HTR-8/SVneo (cell line): ENCODE measurements at regions not wholly inside any gene's neighbourhood (a gene's known extent, or its start where the extent isn't known, plus 50 kb on each side); places are given as distances from the start of the nearest gene placed in this dataset.
"Not testable (repeated sequence)": the region's sequence is repeated elsewhere in the genome, so short reads cannot be mapped to it uniquely, and the experiment has no call there.

Experiments used
- DNase-seq: peaks from one replicate; pipeline ENCODE4 v3.0.0; 2011; ENCODE audit warnings: low spot score, mixed read lengths; ENCODE audit not compliant: insufficient read length
- FAIRE-seq: peaks from 2 replicates; lab custom pipeline; 2011; peaks lifted over from hg19 to GRCh38; lab: Jason Lieb, UNC

DNA sequence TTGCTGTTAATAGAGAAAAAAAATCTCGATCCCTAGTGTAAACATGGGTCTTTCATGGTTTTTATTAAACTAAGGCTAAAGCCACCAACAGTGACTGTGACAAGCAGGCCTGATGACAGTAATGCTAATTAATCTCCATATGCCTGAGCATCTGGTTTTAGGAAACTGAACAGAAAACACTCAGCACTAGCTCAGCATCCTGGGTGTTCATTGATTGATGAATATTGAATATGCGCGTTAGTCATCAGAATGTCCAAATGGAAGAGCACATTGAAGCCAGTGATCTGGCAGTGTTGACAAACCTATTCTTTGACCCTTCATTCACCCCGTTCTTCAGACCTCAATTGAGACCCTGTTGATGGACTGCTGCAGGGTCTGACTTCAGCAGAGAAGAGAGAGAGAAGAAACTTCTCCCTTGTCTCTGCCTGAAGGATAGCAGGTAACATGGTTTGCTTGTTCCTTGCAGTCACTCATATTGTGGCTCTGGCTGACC lies 283.8 kb downstream of the RDH14 start:
- FAIRE-seq (no peak), DNase-seq (no peak)

DNA sequence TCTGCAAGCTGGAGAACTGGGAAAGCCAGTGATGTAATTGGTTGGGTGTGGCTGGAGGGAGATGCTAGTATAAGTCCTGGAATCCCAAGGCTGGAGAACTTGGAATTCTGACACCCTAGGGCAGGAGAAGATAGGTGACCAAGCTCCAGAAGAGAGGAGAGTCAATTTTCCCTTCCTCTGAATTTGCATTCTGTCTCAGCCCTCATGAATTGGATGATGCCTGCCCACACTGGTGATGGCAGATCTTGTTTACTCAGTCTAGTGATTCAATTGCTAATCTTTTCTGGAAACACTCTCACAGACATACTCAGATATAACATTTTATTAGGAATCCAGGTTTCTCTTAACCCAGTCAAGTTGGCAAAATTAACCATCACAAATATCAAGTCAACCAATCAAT lies 287.2 kb downstream of the RDH14 start:
- FAIRE-seq (no peak), DNase-seq (no peak)

DNA sequence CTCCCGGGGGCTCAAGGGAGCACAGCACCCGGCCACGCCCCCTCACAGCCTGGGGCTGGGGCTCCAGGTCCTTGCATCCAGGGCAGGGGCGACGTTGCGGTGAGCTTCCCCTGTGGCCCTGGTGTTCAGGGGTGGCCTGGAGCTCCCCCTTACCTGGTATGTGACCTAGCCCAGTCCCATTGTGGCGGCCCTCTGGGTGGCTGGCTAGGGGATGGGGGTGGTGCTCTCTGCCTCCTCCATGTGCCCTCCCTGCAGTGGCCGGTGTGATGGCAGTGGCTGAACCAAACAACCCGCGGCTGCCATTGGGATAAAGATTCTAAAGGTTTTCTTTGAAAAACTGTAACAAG lies 288.3 kb downstream of the RDH14 start:
- FAIRE-seq (no peak), DNase-seq (no peak)

- DNase-seq, result no peak
- FAIRE-seq, result no peak
Measured at GRCh38 chr2:18271370-18272147, 288.9 kb downstream of the RDH14 start.

- DNase-seq, result peak; percentile 10
- no peak for FAIRE-seq
Measured at GRCh38 chr2:18268400-18268799, 292.1 kb downstream of the RDH14 start.

- FAIRE-seq, result no peak
- DNase-seq, result no peak
Measured at GRCh38 chr2:18267501-18267900, 293.0 kb downstream of the RDH14 start.

DNA sequence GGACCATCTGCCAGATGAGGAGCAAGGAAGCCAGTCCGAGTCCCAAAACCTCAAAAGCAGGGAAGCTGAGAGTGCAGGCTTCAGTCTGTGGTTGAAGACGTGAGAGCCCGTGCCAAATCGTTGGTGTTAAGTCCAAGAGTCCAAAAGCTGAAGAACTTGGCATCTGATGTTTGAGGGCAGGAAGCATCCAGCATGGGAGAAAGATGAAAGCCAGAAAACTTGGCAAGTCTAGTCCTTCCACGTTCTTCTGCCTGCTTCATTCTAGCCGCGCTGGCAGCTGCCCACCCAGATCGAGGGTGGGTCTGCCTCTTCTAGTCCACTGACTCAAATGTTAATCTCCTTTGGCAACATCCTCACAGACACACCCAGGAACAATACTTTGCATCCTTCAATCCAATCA lies 293.8 kb downstream of the RDH14 start:
- not testable (repeated sequence) for DNase-seq, FAIRE-seq

DNA sequence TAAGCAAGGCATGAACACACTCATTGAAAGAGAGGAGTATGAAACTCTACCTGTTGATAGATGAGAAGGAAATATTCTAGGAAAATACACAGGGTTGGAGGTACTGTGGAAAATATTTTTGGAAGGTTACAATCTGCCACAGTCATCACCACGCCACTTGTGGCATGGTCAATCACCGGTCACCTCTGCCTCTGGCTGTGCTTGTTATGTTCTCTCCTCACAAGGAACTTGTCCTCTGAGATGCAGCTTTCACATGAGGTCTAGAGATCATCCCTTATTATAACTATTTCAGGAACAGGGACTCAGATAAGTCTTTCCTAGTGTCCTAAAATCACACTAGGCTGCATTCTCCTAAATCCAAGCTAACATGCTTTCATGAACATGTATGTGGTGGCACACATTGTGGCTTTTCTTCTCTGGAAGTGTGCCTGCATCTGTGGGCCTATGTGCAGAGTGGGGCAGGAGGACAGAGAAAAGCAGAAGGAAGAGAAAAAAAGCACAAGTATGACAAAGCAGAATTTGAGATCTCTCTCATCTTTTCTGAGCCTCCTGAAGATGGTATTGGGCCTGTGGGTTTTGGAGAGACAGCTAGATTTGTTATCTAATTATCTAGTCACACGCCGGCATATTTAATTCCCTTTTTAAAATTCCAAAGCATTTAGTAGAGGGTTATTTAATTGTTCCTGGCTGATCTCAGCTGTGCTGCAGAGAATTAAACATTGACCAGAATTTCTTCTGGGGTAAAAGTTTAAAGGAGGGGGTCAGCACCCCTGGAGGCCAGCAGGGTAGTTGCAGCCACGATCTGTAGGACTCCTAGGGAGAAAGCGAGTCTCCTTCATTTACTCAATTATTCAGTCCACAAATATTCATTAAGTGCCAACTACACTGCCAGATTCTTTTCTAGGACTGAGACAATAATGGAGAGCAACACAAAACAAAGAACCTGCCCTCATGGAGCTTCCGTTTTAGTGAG lies 294.6 kb downstream of the RDH14 start:
- DNase-seq (peak; percentile 4), FAIRE-seq (no peak)

DNA sequence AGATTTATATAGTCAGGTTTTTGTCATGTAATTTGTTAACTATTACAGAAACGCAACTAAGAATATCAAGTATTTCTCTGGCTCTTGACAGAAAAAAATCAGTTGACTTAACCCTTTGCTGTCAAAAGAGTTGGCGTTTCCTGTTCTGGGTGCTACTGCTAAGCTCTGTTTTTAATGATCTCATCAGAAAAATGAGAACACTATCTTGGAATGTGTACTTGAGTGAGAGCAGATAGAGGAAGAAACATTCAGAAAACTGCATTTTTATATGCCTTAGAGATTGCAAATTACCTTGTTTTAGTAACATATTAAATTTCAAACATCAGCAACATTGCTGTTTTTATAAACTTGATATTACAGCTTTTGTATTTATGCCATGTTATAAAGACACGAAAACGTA lies 297.9 kb downstream of the RDH14 start:
- no peak for DNase-seq
- no peak for FAIRE-seq

DNA sequence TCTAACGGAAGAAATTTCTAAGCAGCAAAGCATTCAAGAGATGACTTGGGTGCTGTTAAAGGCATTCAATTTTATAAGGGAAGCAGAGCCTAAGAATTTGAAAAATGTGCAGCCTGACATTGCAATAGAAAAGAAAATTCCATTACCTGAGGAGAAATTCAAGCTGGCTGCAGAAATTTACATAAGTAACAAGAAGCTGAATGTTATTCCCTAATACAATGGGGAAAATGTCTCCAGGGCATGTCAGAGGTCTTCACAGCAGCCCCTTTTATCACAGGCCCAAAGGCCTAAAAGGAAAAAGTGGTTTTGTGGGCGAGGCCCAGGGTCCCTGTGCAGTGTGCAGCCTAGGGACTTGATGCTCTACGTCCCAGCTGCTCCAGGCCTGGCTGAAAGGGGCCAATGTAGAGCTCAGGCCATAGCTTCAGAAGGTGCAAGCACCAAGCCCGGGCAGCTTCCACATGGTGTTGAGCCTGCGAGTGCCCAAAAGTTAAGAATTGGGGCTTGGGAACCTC lies 306.7 kb downstream of the RDH14 start:
- DNase-seq, result no peak
- no peak for FAIRE-seq

DNA sequence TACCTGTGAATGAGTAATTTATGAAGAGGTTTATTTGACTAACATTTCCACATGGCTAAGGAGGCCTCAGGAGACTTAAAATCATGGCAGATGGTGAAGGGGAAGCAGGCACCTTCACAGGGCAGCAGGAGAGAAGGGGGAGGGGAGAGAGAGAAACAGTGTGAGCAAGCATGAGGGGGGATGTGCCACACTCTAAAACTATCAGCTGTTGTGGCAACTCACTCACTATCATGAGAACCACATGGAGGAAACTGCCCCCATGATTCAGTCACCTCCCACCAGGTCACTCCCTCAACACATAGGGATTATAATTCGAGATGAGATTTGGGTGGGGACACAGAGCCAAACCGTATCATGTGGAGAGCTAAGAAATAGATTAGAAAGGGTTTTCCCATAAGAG lies 309.0 kb downstream of the RDH14 start:
- no peak for FAIRE-seq

DNA sequence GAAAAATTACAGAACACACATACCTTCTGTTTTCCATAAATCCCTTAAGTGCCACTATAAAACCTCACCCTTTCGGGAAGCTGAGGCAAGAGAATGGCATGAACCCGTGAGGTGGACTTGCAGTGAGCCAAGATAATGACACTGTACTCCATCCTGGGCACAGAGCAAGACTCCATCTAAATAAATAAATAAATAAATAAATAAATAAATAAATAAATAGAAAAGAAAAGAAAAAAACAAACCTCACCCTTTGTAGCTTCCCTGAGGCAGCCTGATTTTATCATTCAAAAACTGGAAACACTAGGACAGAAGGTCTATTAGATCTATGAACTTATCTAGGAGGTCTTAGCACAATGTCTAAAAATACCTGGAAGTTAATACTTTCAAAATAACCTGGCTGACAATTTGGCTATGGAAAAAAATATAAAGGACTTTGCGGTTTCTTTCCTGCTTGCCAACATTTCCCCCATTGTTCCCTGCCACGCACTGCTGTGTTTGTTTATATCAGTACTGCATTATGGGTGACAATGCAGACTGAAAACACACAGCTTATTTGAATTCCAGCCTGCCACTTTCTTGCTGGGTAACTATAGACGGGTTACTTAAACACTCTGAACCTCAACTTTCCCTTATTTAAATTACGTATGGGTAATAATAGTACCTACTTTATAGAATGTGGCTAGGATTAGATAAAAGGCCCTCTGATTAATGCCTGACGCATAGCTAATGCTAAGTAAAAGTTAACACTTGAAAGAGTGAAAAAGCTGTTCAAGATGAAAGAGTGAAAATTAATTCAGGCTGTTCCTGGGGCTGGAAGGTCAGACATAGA lies 313.0 kb downstream of the RDH14 start:
- no peak for FAIRE-seq
- no peak for DNase-seq

More for the DNA sequence above, 309.0 kb downstream of the RDH14 start:
- DNase-seq, result no peak

GRCh38 chr2:18245375-18245774 lies 315.1 kb downstream of the RDH14 start:
- no peak for FAIRE-seq
- DNase-seq, result no peak

DNA sequence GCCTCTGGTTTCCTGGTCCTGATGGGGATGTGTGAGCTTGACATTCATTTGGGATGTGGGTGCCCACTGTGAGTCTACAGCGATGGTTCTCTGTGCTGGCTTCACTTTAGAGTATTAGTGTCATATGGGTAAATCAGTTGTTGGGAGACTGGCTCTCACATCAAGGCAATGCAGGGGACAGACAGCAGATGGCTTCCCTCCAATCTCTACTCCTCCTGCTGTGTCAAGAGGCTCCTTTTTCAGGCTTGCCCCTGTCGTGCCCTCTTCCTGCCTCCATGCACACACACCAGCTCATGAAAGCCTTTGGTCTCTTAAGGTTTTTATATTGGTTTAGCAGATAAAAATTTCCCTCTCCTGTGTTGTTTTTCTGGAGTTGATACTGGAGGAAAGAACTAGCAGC lies 315.6 kb downstream of the RDH14 start:
- FAIRE-seq (no peak), DNase-seq (no peak)

- DNase-seq (no peak), FAIRE-seq (no peak)
Measured at GRCh38 chr2:18243816-18244215, 316.6 kb downstream of the RDH14 start.

DNA sequence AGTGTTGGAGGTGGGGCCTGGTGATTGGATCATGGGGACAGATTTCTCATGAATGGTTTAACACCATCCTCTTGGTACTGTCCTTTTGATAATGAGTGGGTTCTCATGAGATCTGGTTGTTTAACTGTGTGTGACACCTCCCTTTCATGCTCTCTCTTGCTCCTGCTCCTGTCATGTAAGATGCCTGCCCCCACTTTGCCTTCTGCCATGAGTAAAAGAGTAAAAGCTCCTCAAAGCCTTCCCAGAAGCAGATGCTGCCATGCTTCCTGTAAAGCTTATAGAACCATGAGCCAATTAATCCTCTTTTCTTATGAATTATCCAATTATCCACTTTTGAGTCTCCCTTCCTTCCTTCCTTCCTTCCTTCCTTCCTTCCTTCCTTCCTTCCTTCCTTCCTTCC lies 317.7 kb downstream of the RDH14 start:
- DNase-seq (no peak), FAIRE-seq (no peak)

GRCh38 chr2:18238209-18238608 lies 322.2 kb downstream of the RDH14 start:
- DNase-seq, result no peak
- FAIRE-seq, result no peak

DNA sequence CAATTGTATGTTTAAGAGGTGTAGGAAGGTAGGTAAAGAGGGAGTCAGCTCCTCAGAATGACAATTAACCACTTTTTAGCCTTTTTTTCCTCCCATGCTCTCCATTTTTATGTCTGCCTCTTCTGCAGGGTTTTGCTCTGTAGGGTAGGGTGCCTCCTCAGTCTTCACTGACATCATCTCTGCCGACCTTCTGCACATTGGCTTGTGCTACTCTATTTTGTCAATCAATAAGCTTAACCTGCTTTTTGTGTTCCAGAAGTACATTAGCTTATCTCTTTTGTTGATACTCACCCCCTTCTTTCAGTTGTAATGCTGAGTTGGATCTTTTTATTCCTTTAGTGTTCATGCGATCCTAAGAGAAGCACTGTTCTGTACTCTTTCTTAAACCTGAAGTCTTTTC lies 323.2 kb downstream of the RDH14 start:
- DNase-seq, result no peak
- no peak for FAIRE-seq

GRCh38 chr2:18232731-18233438 lies 327.6 kb downstream of the RDH14 start:
- FAIRE-seq, result no peak
- DNase-seq, result no peak
